ENCODE measurements at regions not wholly inside any gene's neighbourhood (a gene's known extent, or its start where the extent isn't known, plus 50 kb on each side); places are given as distances from the start of the nearest gene placed in this dataset.

GRCh38 chr19:27660428-27660827, 1552.5 kb downstream of the UQCRFS1 start:
- DNase-seq (ENCODE audit: low spot score) (no peak), ATAC-seq (ENCODE audit: low read depth) (no peak)
- Histone ChIP-seq H3K36me3 (ENCODE audit: low read depth) (no peaks in the 10 kb centered on the region), H3K4me3 (ENCODE audit: severe bottlenecking) (no peak overlapping the region), H3K27ac (ENCODE audit: poor library complexity, severe bottlenecking) (no peak overlapping the region), H3K4me1 (ENCODE audit: insufficient read depth, poor library complexity, severe bottlenecking) (no peaks in the 10 kb centered on the region), H3K27me3 (ENCODE audit: insufficient read depth, poor library complexity, severe bottlenecking) (no peaks in the 10 kb centered on the region), H3K9me3 (ENCODE audit: severe bottlenecking) (peaks cover 4% of the 10 kb centered on the region)
- no peak for TF ChIP-seq CTCF (IDR thresholded peaks at IDR 0.05; ENCODE audit: poor library complexity, severe bottlenecking)

DNA sequence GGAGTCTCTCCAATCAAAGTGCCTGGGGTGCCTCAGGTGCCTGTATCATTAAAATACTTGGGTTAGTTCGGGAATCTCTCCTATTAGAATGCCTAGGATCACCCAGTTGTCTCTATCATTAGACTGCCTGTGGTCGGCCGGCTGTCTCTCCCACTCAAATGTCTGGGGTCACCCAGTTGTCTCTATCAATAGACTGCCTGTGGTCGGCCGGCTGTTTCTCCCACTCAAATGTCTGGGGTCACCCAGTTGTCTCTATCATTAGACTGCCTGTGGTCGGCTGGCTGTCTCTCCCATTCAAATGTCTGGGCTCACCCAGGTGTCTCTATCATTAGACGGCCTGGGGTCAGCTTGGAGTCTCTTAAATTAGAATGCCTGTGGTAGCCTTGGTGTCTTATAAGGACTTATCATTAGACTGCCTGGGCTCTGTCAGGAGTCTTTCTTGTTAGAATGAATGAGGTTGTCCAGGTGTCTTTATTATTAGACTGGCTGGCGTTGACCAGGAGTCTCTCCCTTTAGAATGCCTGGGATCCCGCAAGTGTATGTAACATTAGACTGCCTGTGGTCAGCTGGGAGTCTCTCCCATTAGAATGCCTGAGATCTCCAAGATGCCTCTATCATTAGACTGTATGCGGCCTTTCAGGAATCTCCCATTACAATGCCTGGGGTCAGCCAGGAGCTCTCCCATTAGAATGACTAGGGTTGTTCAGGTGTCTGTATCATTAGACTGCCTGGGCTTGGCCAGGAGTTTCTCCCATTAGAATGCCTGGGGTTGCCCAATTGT, 1555.5 kb downstream of the UQCRFS1 start:
- Histone ChIP-seq H3K4me3 (ENCODE audit: severe bottlenecking) (no peak overlapping the region), H3K4me1 (ENCODE audit: insufficient read depth, poor library complexity, severe bottlenecking) (no peaks in the 10 kb centered on the region), H3K27me3 (ENCODE audit: insufficient read depth, poor library complexity, severe bottlenecking) (no peaks in the 10 kb centered on the region), H3K36me3 (ENCODE audit: low read depth) (no peaks in the 10 kb centered on the region), H3K9me3 (ENCODE audit: severe bottlenecking) (peaks cover 4% of the 10 kb centered on the region), H3K27ac (ENCODE audit: poor library complexity, severe bottlenecking) (no peak overlapping the region)
- ATAC-seq (ENCODE audit: low read depth) (no peak), DNase-seq (ENCODE audit: low spot score) (no peak)
- TF ChIP-seq CTCF (IDR thresholded peaks at IDR 0.05; ENCODE audit: poor library complexity, severe bottlenecking) = no peak

DNA sequence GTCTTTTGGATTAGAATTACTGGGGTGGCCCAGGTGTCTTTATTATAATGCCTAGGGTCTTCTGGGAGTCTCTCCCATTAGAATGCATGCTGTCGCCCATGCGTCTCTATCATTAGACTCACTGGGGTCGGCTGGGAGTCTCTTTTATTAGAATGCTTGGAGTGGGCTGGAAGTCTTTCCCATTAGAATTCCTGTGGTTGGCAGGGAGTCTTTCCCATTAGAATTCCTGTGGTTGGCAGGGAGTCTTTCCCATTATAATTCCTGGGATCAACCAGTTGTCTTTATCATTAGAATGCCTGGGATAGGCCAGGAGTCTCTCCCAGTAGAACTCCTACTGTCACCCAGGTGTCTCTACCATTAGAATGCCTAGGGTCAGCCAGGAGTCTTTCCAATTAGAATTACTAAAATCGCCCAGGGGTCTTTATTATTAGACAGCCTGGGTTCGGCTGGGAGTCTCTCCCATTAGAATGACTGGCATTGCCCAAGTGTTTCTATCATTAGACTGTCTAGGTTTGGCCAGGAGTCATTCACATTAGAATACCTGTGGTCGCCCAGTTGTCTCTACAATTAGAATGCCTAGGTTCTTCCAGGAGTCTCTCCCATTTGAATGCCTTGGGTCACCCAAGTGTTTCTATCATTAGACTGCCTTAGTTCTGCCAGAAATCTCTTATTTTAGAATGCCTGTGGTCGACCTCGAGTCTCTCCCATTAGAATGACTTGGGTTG, 1558.5 kb downstream of the UQCRFS1 start:
- no peaks in the 10 kb centered on the region for H3K36me3 ChIP-seq (ENCODE audit: low read depth)
- no peak overlapping the region for H3K27ac ChIP-seq (ENCODE audit: poor library complexity, severe bottlenecking)
- DNase-seq (ENCODE audit: low spot score) = no peak
- TF ChIP-seq CTCF (IDR thresholded peaks at IDR 0.05; ENCODE audit: poor library complexity, severe bottlenecking) = no peak
- peaks cover 3% of the 10 kb centered on the region for H3K9me3 ChIP-seq (ENCODE audit: severe bottlenecking)
- no peaks in the 10 kb centered on the region for H3K27me3 ChIP-seq (ENCODE audit: insufficient read depth, poor library complexity, severe bottlenecking)
- ATAC-seq (ENCODE audit: low read depth) = no peak
- H3K4me1 ChIP-seq (ENCODE audit: insufficient read depth, poor library complexity, severe bottlenecking) = no peaks in the 10 kb centered on the region
- no peak overlapping the region for H3K4me3 ChIP-seq (ENCODE audit: severe bottlenecking)

GRCh38 chr19:27652796-27653195, 1560.2 kb downstream of the UQCRFS1 start:
- Histone ChIP-seq H3K27ac (ENCODE audit: poor library complexity, severe bottlenecking) (no peak overlapping the region), H3K36me3 (ENCODE audit: low read depth) (no peaks in the 10 kb centered on the region), H3K4me1 (ENCODE audit: insufficient read depth, poor library complexity, severe bottlenecking) (no peaks in the 10 kb centered on the region), H3K4me3 (ENCODE audit: severe bottlenecking) (no peak overlapping the region), H3K9me3 (ENCODE audit: severe bottlenecking) (no peaks in the 10 kb centered on the region), H3K27me3 (ENCODE audit: insufficient read depth, poor library complexity, severe bottlenecking) (no peaks in the 10 kb centered on the region)
- ATAC-seq (ENCODE audit: low read depth) (no peak), DNase-seq (ENCODE audit: low spot score) (no peak)
- no peak for TF ChIP-seq CTCF (IDR thresholded peaks at IDR 0.05; ENCODE audit: poor library complexity, severe bottlenecking)

DNA sequence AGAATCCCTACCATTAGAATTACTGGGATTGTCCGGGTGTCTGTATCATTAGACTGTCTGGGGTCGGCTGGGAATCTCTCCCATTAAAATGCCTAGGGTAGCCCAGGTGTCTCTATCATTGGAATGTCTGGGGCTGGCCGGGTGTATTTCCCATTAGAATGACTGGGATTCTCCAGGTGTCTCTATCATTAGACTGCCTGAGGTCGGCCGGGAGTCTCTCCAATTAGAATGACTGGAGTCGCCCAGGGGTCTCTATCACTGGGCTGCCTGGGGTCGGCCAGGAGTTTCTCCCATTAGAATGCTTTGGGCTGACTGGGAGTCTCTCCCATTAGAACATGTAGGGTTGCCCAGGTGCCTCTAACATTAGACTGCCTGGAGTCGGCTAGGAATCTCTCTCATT, 1560.7 kb downstream of the UQCRFS1 start:
- no peak overlapping the region for H3K4me3 ChIP-seq (ENCODE audit: severe bottlenecking)
- H3K4me1 ChIP-seq (ENCODE audit: insufficient read depth, poor library complexity, severe bottlenecking) = no peaks in the 10 kb centered on the region
- no peak for ATAC-seq (ENCODE audit: low read depth)
- no peaks in the 10 kb centered on the region for H3K36me3 ChIP-seq (ENCODE audit: low read depth)
- H3K9me3 ChIP-seq (ENCODE audit: severe bottlenecking) = no peaks in the 10 kb centered on the region
- no peak for TF ChIP-seq CTCF (IDR thresholded peaks at IDR 0.05; ENCODE audit: poor library complexity, severe bottlenecking)
- H3K27ac ChIP-seq (ENCODE audit: poor library complexity, severe bottlenecking) = no peak overlapping the region
- no peak for DNase-seq (ENCODE audit: low spot score)
- no peaks in the 10 kb centered on the region for H3K27me3 ChIP-seq (ENCODE audit: insufficient read depth, poor library complexity, severe bottlenecking)
